Activated naive CD4-positive, alpha-beta T cell treated with anti-CD3 and anti-CD28 coated beads, Interleukin-2, amount 10 ng/mL, durations not matched to agents 7 days and 5 days (primary cell): ENCODE measurements at regions not wholly inside any gene's neighbourhood (a gene's known extent, or its start where the extent isn't known, plus 50 kb on each side); places are given as distances from the start of the nearest gene placed in this dataset.
"Not testable (repeated sequence)": the region's sequence is repeated elsewhere in the genome, so short reads cannot be mapped to it uniquely, and the experiment has no call there.

ENCODE experiments used
- CTCF ChIA-PET: fragments of 350-600 bp; sonication (Branson Sonifier 250); formaldehyde crosslinking; loops from one replicate; lab custom pipeline; 2021; ENCODE audit warnings: antibody characterized with exemption; lab: Charles Lee
- DNase-seq: peaks from one replicate; pipeline ENCODE4 v3.0.0-alpha.2; 2020
- H3K27ac Mint-ChIP-seq: one replicate; pipeline ENCODE4 v1.8.0; 2021; ENCODE audit warnings: mild to moderate bottlenecking, moderate library complexity, mixed read lengths
- H3K27me3 Mint-ChIP-seq: one replicate; pipeline ENCODE4 v1.8.0; 2021; ENCODE audit warnings: mild to moderate bottlenecking, mixed read lengths
- H3K36me3 Mint-ChIP-seq: one replicate; pipeline ENCODE4 v1.8.0; 2021; ENCODE audit warnings: mixed read lengths
- H3K4me1 Mint-ChIP-seq: one replicate; pipeline ENCODE4 v1.8.0; 2021; ENCODE audit warnings: mixed read lengths
- H3K4me3 Mint-ChIP-seq: one replicate; pipeline ENCODE4 v1.8.0; 2021; ENCODE audit warnings: mild to moderate bottlenecking, moderate library complexity, mixed read lengths
- H3K9me3 Mint-ChIP-seq: one replicate; pipeline ENCODE4 v1.8.0; 2021; ENCODE audit warnings: mixed read lengths

GRCh38 chr6:97939440-97940168 is 656.6 kb upstream of the MMS22L start:
- Mint-ChIP-seq H3K4me1 (no peaks in the 10 kb centered on the region), H3K27ac (no peak overlapping the region), H3K9me3 (no peaks in the 10 kb centered on the region), H3K4me3 (no peak overlapping the region), H3K36me3 (no peaks in the 10 kb centered on the region), H3K27me3 (no peaks in the 10 kb centered on the region)
- CTCF ChIA-PET, result no interaction called here
- no peak for DNase-seq

GRCh38 chr6:97947841-97948240 is 664.8 kb upstream of the MMS22L start:
- no peaks in the 10 kb centered on the region for H3K4me1 Mint-ChIP-seq
- no peaks in the 10 kb centered on the region for H3K27me3 Mint-ChIP-seq
- no peaks in the 10 kb centered on the region for H3K9me3 Mint-ChIP-seq
- H3K36me3 Mint-ChIP-seq, result no peaks in the 10 kb centered on the region
- no peak for DNase-seq
- no peak overlapping the region for H3K4me3 Mint-ChIP-seq
- no peak overlapping the region for H3K27ac Mint-ChIP-seq
- CTCF ChIA-PET, result no interaction called here

- H3K4me3 Mint-ChIP-seq, result no peak overlapping the region
- peaks cover 1% of the 10 kb centered on the region for H3K9me3 Mint-ChIP-seq
- CTCF ChIA-PET, result interaction anchor here (0.6 kb wide), 1 partner anchor 189 kb away, joined by 3 read pairs; no protein-coding TSS in a partner anchor
- H3K4me1 Mint-ChIP-seq, result no peaks in the 10 kb centered on the region
- no peak overlapping the region for H3K27ac Mint-ChIP-seq
- H3K36me3 Mint-ChIP-seq, result no peaks in the 10 kb centered on the region
- no peaks in the 10 kb centered on the region for H3K27me3 Mint-ChIP-seq
- DNase-seq, result no peak
These were observed 675.1 kb upstream of the MMS22L start for GRCh38 chr6:97958134-97958533.

- no peaks in the 10 kb centered on the region for H3K9me3 Mint-ChIP-seq
These were observed 680.2 kb upstream of the MMS22L start for GRCh38 chr6:97963193-97963592.

GRCh38 chr6:97969065-97969464 is 686.0 kb upstream of the MMS22L start:
- no peaks in the 10 kb centered on the region for H3K4me1 Mint-ChIP-seq
- no peak overlapping the region for H3K4me3 Mint-ChIP-seq
- H3K27me3 Mint-ChIP-seq, result no peaks in the 10 kb centered on the region
- no peaks in the 10 kb centered on the region for H3K9me3 Mint-ChIP-seq
- CTCF ChIA-PET, result no interaction called here
- no peak for DNase-seq
- H3K36me3 Mint-ChIP-seq, result no peaks in the 10 kb centered on the region
- no peak overlapping the region for H3K27ac Mint-ChIP-seq

More at GRCh38 chr6:97963193-97963592, 680.2 kb upstream of the MMS22L start:
- Mint-ChIP-seq H3K27ac (no peak overlapping the region), H3K4me3 (no peak overlapping the region), H3K4me1 (no peaks in the 10 kb centered on the region), H3K27me3 (no peaks in the 10 kb centered on the region), H3K36me3 (no peaks in the 10 kb centered on the region)
- CTCF ChIA-PET, result no interaction called here
- no peak for DNase-seq

- Mint-ChIP-seq H3K9me3 (no peaks in the 10 kb centered on the region), H3K4me3 (no peak overlapping the region), H3K27ac (no peak overlapping the region), H3K4me1 (no peaks in the 10 kb centered on the region), H3K36me3 (no peaks in the 10 kb centered on the region), H3K27me3 (no peaks in the 10 kb centered on the region)
- CTCF ChIA-PET, result no interaction called here
- no peak for DNase-seq
These were observed 694.1 kb upstream of the MMS22L start for GRCh38 chr6:97977084-97977483.

- DNase-seq, result no peak
- CTCF ChIA-PET, result no interaction called here
- no peak overlapping the region for H3K27ac Mint-ChIP-seq
- H3K36me3 Mint-ChIP-seq, result no peaks in the 10 kb centered on the region
- no peak overlapping the region for H3K4me3 Mint-ChIP-seq
- no peaks in the 10 kb centered on the region for H3K4me1 Mint-ChIP-seq
- H3K9me3 Mint-ChIP-seq, result no peaks in the 10 kb centered on the region
- no peaks in the 10 kb centered on the region for H3K27me3 Mint-ChIP-seq
These were observed 695.8 kb upstream of the MMS22L start for GRCh38 chr6:97978855-97979271.

GRCh38 chr6:97979285-97979684 is 696.3 kb upstream of the MMS22L start:
- not testable (repeated sequence) for H3K36me3 Mint-ChIP-seq, H3K27ac Mint-ChIP-seq

GRCh38 chr6:97989451-97989850 is 706.4 kb upstream of the MMS22L start:
- Mint-ChIP-seq H3K27me3 (no peaks in the 10 kb centered on the region), H3K4me1 (no peaks in the 10 kb centered on the region), H3K36me3 (no peaks in the 10 kb centered on the region), H3K9me3 (no peaks in the 10 kb centered on the region), H3K4me3 (no peak overlapping the region), H3K27ac (no peak overlapping the region)
- CTCF ChIA-PET, result no interaction called here
- DNase-seq, result no peak

More at GRCh38 chr6:97979285-97979684, 696.3 kb upstream of the MMS22L start:
- CTCF ChIA-PET, H3K4me3 Mint-ChIP-seq, DNase-seq, H3K27me3 Mint-ChIP-seq, H3K4me1 Mint-ChIP-seq, H3K9me3 Mint-ChIP-seq: not testable (repeated sequence)

GRCh38 chr6:97995158-97995557 is 712.1 kb upstream of the MMS22L start:
- no peaks in the 10 kb centered on the region for H3K27me3 Mint-ChIP-seq
- no peak overlapping the region for H3K4me3 Mint-ChIP-seq
- no peaks in the 10 kb centered on the region for H3K4me1 Mint-ChIP-seq
- CTCF ChIA-PET, result no interaction called here
- H3K9me3 Mint-ChIP-seq, result no peaks in the 10 kb centered on the region
- H3K36me3 Mint-ChIP-seq, result no peaks in the 10 kb centered on the region
- H3K27ac Mint-ChIP-seq, result no peak overlapping the region
- DNase-seq, result no peak

- H3K27ac Mint-ChIP-seq, result no peak overlapping the region
- no peaks in the 10 kb centered on the region for H3K27me3 Mint-ChIP-seq
- CTCF ChIA-PET, result no interaction called here
- H3K9me3 Mint-ChIP-seq, result no peaks in the 10 kb centered on the region
- no peak for DNase-seq
- H3K4me1 Mint-ChIP-seq, result no peaks in the 10 kb centered on the region
- H3K4me3 Mint-ChIP-seq, result no peak overlapping the region
- no peaks in the 10 kb centered on the region for H3K36me3 Mint-ChIP-seq
These were observed 719.7 kb upstream of the MMS22L start for GRCh38 chr6:98002678-98003077.

GRCh38 chr6:98014442-98015201 is 731.6 kb upstream of the MMS22L start:
- no peak overlapping the region for H3K4me3 Mint-ChIP-seq
- H3K9me3 Mint-ChIP-seq, result no peaks in the 10 kb centered on the region
- CTCF ChIA-PET, result no interaction called here
- no peaks in the 10 kb centered on the region for H3K27me3 Mint-ChIP-seq
- no peaks in the 10 kb centered on the region for H3K36me3 Mint-ChIP-seq
- no peaks in the 10 kb centered on the region for H3K4me1 Mint-ChIP-seq
- DNase-seq, result no peak
- no peak overlapping the region for H3K27ac Mint-ChIP-seq

GRCh38 chr6:98016565-98016964 is 733.5 kb upstream of the MMS22L start:
- H3K4me3 Mint-ChIP-seq, result no peak overlapping the region
- no peaks in the 10 kb centered on the region for H3K27me3 Mint-ChIP-seq
- no peaks in the 10 kb centered on the region for H3K9me3 Mint-ChIP-seq
- no peaks in the 10 kb centered on the region for H3K36me3 Mint-ChIP-seq
- CTCF ChIA-PET, result no interaction called here
- H3K27ac Mint-ChIP-seq, result no peak overlapping the region
- DNase-seq, result no peak
- no peaks in the 10 kb centered on the region for H3K4me1 Mint-ChIP-seq

GRCh38 chr6:98020222-98020621 is 737.2 kb upstream of the MMS22L start:
- Mint-ChIP-seq H3K4me3 (no peak overlapping the region), H3K27ac (no peak overlapping the region), H3K9me3 (no peaks in the 10 kb centered on the region), H3K36me3 (no peaks in the 10 kb centered on the region), H3K4me1 (no peaks in the 10 kb centered on the region), H3K27me3 (no peaks in the 10 kb centered on the region)
- CTCF ChIA-PET, result no interaction called here
- no peak for DNase-seq

- H3K9me3 Mint-ChIP-seq, result no peaks in the 10 kb centered on the region
These were observed 741.3 kb upstream of the MMS22L start for GRCh38 chr6:98024359-98024758.

More at GRCh38 chr6:98024359-98024758, 741.3 kb upstream of the MMS22L start:
- Mint-ChIP-seq H3K36me3 (no peaks in the 10 kb centered on the region), H3K4me1 (no peaks in the 10 kb centered on the region), H3K27ac (no peak overlapping the region), H3K27me3 (no peaks in the 10 kb centered on the region), H3K4me3 (no peak overlapping the region)
- DNase-seq, result no peak
- CTCF ChIA-PET, result no interaction called here
